HepG2 (cell line): ENCODE measurements at regions not wholly inside any gene's neighbourhood (a gene's known extent, or its start where the extent isn't known, plus 50 kb on each side); places are given as distances from the start of the nearest gene placed in this dataset.
"Not testable (repeated sequence)": the region's sequence is repeated elsewhere in the genome, so short reads cannot be mapped to it uniquely, and the experiment has no call there.

Experiments
- ATAC-seq: fragments of 200-7000 bp; cut with Tn5 transposase; 3 replicates; pipeline ENCODE4 v1.9.1; 2020; ENCODE audit warnings: mild to moderate bottlenecking, moderate library complexity
- BruUV-seq: library from RNA; stranded (reverse); fragments of 400-500 nt; replicated peaks from 2 replicates; lab custom pipeline; 2021; lab: Mats Ljungman, UMichigan
- CTCF ChIA-PET: fragments of 300-600 bp; formaldehyde crosslinking; extraction: SDS; loops from one replicate; lab custom pipeline; 2021; ENCODE audit warnings: low total read pairs, inconsistent platforms, low intra/inter-chr PET ratio; lab: Yijun Ruan, JAX
- POLR2A ChIA-PET: fragments of 350-600 bp; sonication (Branson Sonifier 250); formaldehyde crosslinking; loops from one replicate; lab custom pipeline; 2020; ENCODE audit warnings: antibody characterized with exemption, inconsistent platforms; lab: Yijun Ruan, JAX
- DNase-seq: peaks from one replicate; pipeline ENCODE4 v3.0.0-alpha.2; 2015; ENCODE audit warnings: low spot score
- FAIRE-seq: peaks from 3 replicates; lab custom pipeline; 2011; peaks lifted over from hg19 to GRCh38; lab: Jason Lieb, UNC
- H2AFZ ChIP-seq: one replicate; pipeline ENCODE4 v1.6.1; 2011; ENCODE audit warnings: low read length, inconsistent platforms
- H3K27ac ChIP-seq: fragments of 300-600 bp; 3 replicates; pipeline ENCODE4 v1.8.0; 2011; ENCODE audit warnings: mixed run types, mild to moderate bottlenecking, mixed read lengths, low read length, inconsistent platforms; ENCODE audit not compliant: insufficient read depth; ENCODE audit errors: extremely low read length
- H3K27me3 ChIP-seq, 2 experiments: fragments of 200-600 bp in 1 of 2; 2 replicates in 1 of 2; 3 replicates in 1 of 2; pipeline versions ENCODE4 v1.6.0 to v1.8.0; 2011; ENCODE audit warnings: low read length in 2 of 2, mild to moderate bottlenecking in 2 of 2, moderate library complexity in 2 of 2, inconsistent platforms in 1 of 2; ENCODE audit not compliant: insufficient read depth in 2 of 2, control insufficient read depth in 1 of 2
- H3K36me3 ChIP-seq, 2 experiments: fragments of 200-600 bp in 1 of 2; replicated peaks in 1 of 2; 2 replicates in 1 of 2; 3 replicates in 1 of 2; pipeline versions ENCODE4 v1.5.1 to v1.8.0; 2011; ENCODE audit warnings: low read length in 2 of 2, inconsistent platforms in 1 of 2; ENCODE audit not compliant: insufficient read depth in 2 of 2, control insufficient read depth in 1 of 2
- H3K4me1 ChIP-seq: 2 replicates; pipeline ENCODE4 v1.5.1; 2012; ENCODE audit warnings: low read length, inconsistent platforms; ENCODE audit not compliant: insufficient read depth
- H3K4me2 ChIP-seq: 2 replicates; pipeline ENCODE4 v1.6.0; 2011; ENCODE audit warnings: low read depth, low read length, inconsistent platforms
- H3K4me3 ChIP-seq, 3 experiments: fragments of 200-600 bp in 1 of 3; sonication (generic), shearing (Covaris generic) in 1 of 3; replicated peaks in 1 of 3; 2 replicates each; pipeline ENCODE4 v1.5.1; 2011 to 2016; ENCODE audit warnings: low read length in 3 of 3, inconsistent platforms in 2 of 3, low read depth in 2 of 3, mild to moderate bottlenecking in 2 of 3, control low read depth in 1 of 3, mixed read lengths in 1 of 3; ENCODE audit not compliant: insufficient read depth in 1 of 3
- H3K79me2 ChIP-seq: one replicate; pipeline ENCODE4 v1.6.1; 2011; ENCODE audit warnings: low read length, inconsistent platforms; ENCODE audit not compliant: insufficient read depth
- H3K9ac ChIP-seq: 2 replicates; pipeline ENCODE4 v1.6.0; 2011; ENCODE audit warnings: mild to moderate bottlenecking, low read depth, low read length, inconsistent platforms; ENCODE audit not compliant: insufficient read depth
- H3K9me3 ChIP-seq: 2 replicates; pipeline ENCODE4 v1.5.1; 2012; ENCODE audit warnings: mild to moderate bottlenecking, low read length
- H4K20me1 ChIP-seq: 2 replicates; pipeline ENCODE4 v1.6.0; 2011; ENCODE audit warnings: inconsistent platforms, mild to moderate bottlenecking, low read length, moderate library complexity; ENCODE audit not compliant: insufficient read depth
- BRD4 ChIP-seq: sonication (generic); formaldehyde crosslinking; IDR thresholded peaks from 2 replicates; pipeline ENCODE4 v1.4.0; 2020; ENCODE audit warnings: missing genetic modification reagents
- NFATC3 ChIP-seq: sonication (generic); formaldehyde crosslinking; IDR thresholded peaks from 2 replicates; pipeline ENCODE4 v1.5.1; 2020; ENCODE audit warnings: mild to moderate bottlenecking, missing genetic modification reagents
- whole genome bisulfite sequencing: methylation state at CpG from one replicate; pipeline ENCODE4 v1.1.6; 2017; ENCODE audit warnings: low lambda C conversion rate; 5-methylcytosine and 5-hydroxymethylcytosine counted together
- in situ Hi-C: cut with HindIII; loops from 2 replicates; pipeline ENCODE4 v1.10.0; 2017; ENCODE audit warnings: low pct_unique_long_range_greater_than_20kb; ENCODE audit not compliant: extremely low pct_ligation_motif_present
- intact Hi-C: fragments of 100-400 bp; cut with micrococcal nuclease; formaldehyde crosslinking; loops from one replicate; pipeline ENCODE4 v1.10.0; 2022; ENCODE audit not compliant: unreplicated experiment

DNA sequence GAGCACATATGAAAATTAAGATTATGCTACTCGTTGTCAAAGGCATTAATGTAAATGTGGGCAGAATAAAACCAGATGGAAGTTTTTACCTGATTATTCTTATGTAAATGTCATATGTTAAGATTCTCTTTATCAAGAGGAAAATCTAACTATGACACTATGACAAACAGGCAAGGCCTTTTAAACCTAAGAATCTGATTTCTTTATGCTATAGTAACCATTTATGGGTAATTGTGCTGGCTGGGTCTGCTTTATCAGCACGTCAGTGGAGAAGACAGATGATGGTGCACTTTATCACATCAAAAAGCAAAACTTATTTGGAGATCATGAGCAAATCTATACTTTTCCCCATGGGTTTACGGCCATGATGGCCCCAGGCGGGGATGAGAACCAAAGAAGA is 412.0 kb upstream of the NOX3 start:
- POLR2A ChIA-PET, result no interaction called here
- ATAC-seq, result no peak
- no peak overlapping the region for H3K4me3 ChIP-seq
- TF ChIP-seq BRD4 (CRISPR knock-in tag) (no peak), NFATC3 (CRISPR knock-in tag) (no peak)
- TF ChIP-seq, all 625 proteins: peak for 0
- WGBS, result 32% methylated on average over 4 of the region's 4 CpGs
- no peaks in the 10 kb centered on the region for H4K20me1 ChIP-seq
- H2AFZ ChIP-seq, result no peak overlapping the region
- CTCF ChIA-PET, result no interaction called here
- no peak for DNase-seq
- no peak overlapping the region for H3K4me2 ChIP-seq
- in situ Hi-C loops (no loop called here), intact Hi-C loops (no loop called here)
- no peaks in the 10 kb centered on the region for H3K4me1 ChIP-seq
- no peaks in the 10 kb centered on the region; a peak in 1 of 5 replicates for H3K27me3 ChIP-seq
- H3K36me3 ChIP-seq, result no peaks in the 10 kb centered on the region
- H3K27ac ChIP-seq, result no peak overlapping the region
- no peaks in the 10 kb centered on the region for H3K9me3 ChIP-seq
- H3K9ac ChIP-seq, result no peak overlapping the region
- BruUV-seq, result no TSS peak
- FAIRE-seq, result no peak
- no peaks in the 10 kb centered on the region for H3K79me2 ChIP-seq

DNA sequence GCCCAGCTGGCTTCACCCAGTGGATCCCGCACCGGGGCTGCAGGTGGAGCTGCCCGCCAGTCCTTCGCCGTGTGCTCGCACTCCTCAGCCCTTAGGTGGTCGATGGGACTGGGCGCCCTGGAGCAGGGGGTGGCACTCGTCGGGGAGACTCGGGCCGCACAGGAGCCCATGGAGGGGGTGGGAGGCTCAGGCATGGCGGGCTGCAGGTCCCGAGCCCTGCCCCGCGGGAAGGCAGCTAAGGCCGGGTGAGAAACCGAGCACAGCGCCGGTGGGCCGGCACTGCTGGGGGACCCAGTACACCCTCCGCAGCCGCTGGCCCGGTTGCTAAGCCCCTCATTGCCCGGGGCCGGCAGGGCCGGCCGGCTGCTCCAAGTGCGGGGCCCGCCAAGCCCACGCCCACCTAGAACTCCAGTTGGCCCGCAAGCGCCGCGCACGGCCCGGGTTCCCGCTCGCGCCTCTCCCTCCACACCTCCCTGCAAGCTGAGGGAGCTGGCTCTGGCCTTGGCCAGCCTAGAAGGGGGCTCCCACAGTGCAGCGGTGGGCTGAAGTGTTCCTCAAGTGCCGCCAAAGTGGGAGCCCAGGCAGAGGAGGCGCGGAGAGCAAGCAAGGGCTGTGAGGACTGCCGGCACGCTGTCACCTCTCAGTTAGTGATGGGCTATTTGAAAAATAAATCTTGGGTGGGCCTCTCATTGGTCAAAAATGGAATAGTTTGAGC is 411.2 kb upstream of the NOX3 start:
- H3K79me2 ChIP-seq, H3K9me3 ChIP-seq, H4K20me1 ChIP-seq, H3K4me1 ChIP-seq, CTCF ChIA-PET, POLR2A ChIA-PET, H3K27ac ChIP-seq, BruUV-seq, DNase-seq, intact Hi-C loops, H3K27me3 ChIP-seq, H3K4me2 ChIP-seq, H3K9ac ChIP-seq, H3K4me3 ChIP-seq, in situ Hi-C loops, ATAC-seq, FAIRE-seq, H2AFZ ChIP-seq, H3K36me3 ChIP-seq: not testable (repeated sequence)
- 81% methylated on average over 42 of the region's 46 CpGs for WGBS
